Uterus (tissue), 3 donors: ENCODE measurements at regions not wholly inside any gene's neighbourhood (a gene's known extent, or its start where the extent isn't known, plus 50 kb on each side); places are given as distances from the start of the nearest gene placed in this dataset.

Source experiments
- DNase-seq, 2 donors: peaks; one replicate each; pipeline ENCODE4 v3.0.0-alpha.2; 2019 to 2020
- H3K27ac ChIP-seq, 2 donors: fragments of 200-600 bp; sonication (generic); 1 replicate in 1 of 2; 2 replicates in 1 of 2; pipeline ENCODE4 v1.5.1; 2016 to 2018
- H3K27me3 ChIP-seq, 2 donors: fragments of 200-600 bp; sonication (generic); one replicate each; pipeline ENCODE4 v1.5.1; 2018 to 2019; ENCODE audit warnings: control low read depth in 1 of 2
- H3K36me3 ChIP-seq, 2 donors: fragments of 200-600 bp; sonication (generic); one replicate each; pipeline ENCODE4 v1.5.1; 2019; ENCODE audit warnings: control low read depth in 1 of 2
- H3K4me1 ChIP-seq, 2 donors: fragments of 200-600 bp; sonication (generic); one replicate each; pipeline ENCODE4 v1.5.1; 2018 to 2019; ENCODE audit warnings: control low read depth in 1 of 2
- H3K4me3 ChIP-seq, 2 donors: fragments of 200-600 bp; sonication (generic); 1 replicate in 1 of 2; 2 replicates in 1 of 2; pipeline ENCODE4 v1.5.1; 2018 to 2019; ENCODE audit warnings: mild to moderate bottlenecking in 1 of 2
- H3K9me3 ChIP-seq, 2 donors: fragments of 200-600 bp; sonication (generic); one replicate each; pipeline ENCODE4 v1.5.1; 2019; ENCODE audit warnings: control low read depth in 1 of 2
- CTCF ChIP-seq, 4 experiments: fragments of 200-600 bp in 2 of 4; fragments of 450-650 bp in 2 of 4; sonication (generic) in 2 of 4; IDR thresholded peaks; one replicate each; pipeline ENCODE4 v1.5.1; 2016 to 2019; ENCODE audit warnings: antibody characterized with exemption in 4 of 4, mild to moderate bottlenecking in 2 of 4, moderate library complexity in 1 of 4
- POLR2A ChIP-seq, 2 donors: fragments of 450-650 bp; IDR thresholded peaks; one replicate each; pipeline ENCODE4 v1.6.1; 2016; ENCODE audit warnings: antibody characterized with exemption in 2 of 2, mild to moderate bottlenecking in 1 of 2, moderate library complexity in 1 of 2
- intact Hi-C: fragments of 100-400 bp; cut with DNase I; formaldehyde crosslinking; loops from one replicate; pipeline ENCODE4 v1.15.1; 2023; ENCODE audit warnings: low total_unique reads
- donor health status: DM: yes; HTN: yes; CAD: no.

- DNase-seq = no peak
- intact Hi-C loops = no loop called here
- Histone ChIP-seq H3K9me3 (no peaks in the 10 kb centered on the region), H3K36me3 (no peaks in the 10 kb centered on the region), H3K4me1 (no peaks in the 10 kb centered on the region), H3K27me3 (no peaks in the 10 kb centered on the region), H3K4me3 (no peak overlapping the region), H3K27ac (no peak overlapping the region)
- TF ChIP-seq POLR2A (IDR thresholded peaks at IDR 0.05) (no peak), CTCF (IDR thresholded peaks at IDR 0.05) (no peak)
Measured at GRCh38 chr11:71065841-71066240, 186.5 kb downstream of the SHANK2 start.

GRCh38 chr11:71064702-71065515 lies 187.5 kb downstream of the SHANK2 start:
- Histone ChIP-seq H3K36me3 (no peaks in the 10 kb centered on the region), H3K9me3 (no peaks in the 10 kb centered on the region), H3K27ac (no peak overlapping the region), H3K4me3 (no peak overlapping the region), H3K27me3 (no peaks in the 10 kb centered on the region), H3K4me1 (no peaks in the 10 kb centered on the region)
- no peak for TF ChIP-seq POLR2A (IDR thresholded peaks at IDR 0.05)
- TF ChIP-seq CTCF (IDR thresholded peaks at IDR 0.05) = no peak
- intact Hi-C loops = no loop called here
- DNase-seq = no peak

DNA sequence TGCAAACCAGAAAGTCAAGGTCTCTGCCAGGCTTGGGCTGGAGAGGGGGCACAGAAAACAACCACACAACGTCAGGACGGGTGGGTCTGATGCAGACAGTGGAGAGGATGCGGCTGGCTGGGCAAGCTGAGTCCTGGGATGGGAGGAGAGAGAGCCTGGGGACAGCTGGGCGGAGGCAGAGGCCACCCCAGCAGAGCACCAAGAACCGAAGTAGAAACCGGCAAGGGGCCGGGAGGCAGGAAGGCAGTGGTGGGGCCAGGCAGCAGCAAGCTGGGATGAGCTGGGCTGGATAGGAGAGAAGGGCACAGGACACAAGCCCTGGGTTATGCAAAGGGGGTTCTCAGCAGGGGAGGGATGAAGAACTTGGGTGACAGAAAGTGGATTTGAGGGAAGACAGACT lies 188.2 kb downstream of the SHANK2 start:
- no peaks in the 10 kb centered on the region for H3K9me3 ChIP-seq
- no peak overlapping the region for H3K27ac ChIP-seq
- TF ChIP-seq CTCF (IDR thresholded peaks at IDR 0.05) (no peak), POLR2A (IDR thresholded peaks at IDR 0.05) (no peak)
- no peaks in the 10 kb centered on the region for H3K4me1 ChIP-seq
- H3K4me3 ChIP-seq = no peak overlapping the region
- intact Hi-C loops = no loop called here
- H3K27me3 ChIP-seq = no peaks in the 10 kb centered on the region
- no peak for DNase-seq
- no peaks in the 10 kb centered on the region for H3K36me3 ChIP-seq

GRCh38 chr11:71063129-71063528 lies 189.2 kb downstream of the SHANK2 start:
- H3K9me3 ChIP-seq = no peaks in the 10 kb centered on the region
- no peak overlapping the region for H3K4me3 ChIP-seq
- no peaks in the 10 kb centered on the region for H3K4me1 ChIP-seq
- intact Hi-C loops = no loop called here
- H3K27ac ChIP-seq = no peak overlapping the region
- H3K36me3 ChIP-seq = no peaks in the 10 kb centered on the region
- no peak for DNase-seq
- TF ChIP-seq CTCF (IDR thresholded peaks at IDR 0.05) (no peak), POLR2A (IDR thresholded peaks at IDR 0.05) (no peak)
- H3K27me3 ChIP-seq = no peaks in the 10 kb centered on the region

- no peak overlapping the region for H3K27ac ChIP-seq
- H3K9me3 ChIP-seq = no peaks in the 10 kb centered on the region
- TF ChIP-seq POLR2A (IDR thresholded peaks at IDR 0.05) (no peak), CTCF (IDR thresholded peaks at IDR 0.05) (no peak)
- DNase-seq = no peak
- H3K27me3 ChIP-seq = no peaks in the 10 kb centered on the region
- intact Hi-C loops = no loop called here
- no peaks in the 10 kb centered on the region for H3K36me3 ChIP-seq
- no peaks in the 10 kb centered on the region for H3K4me1 ChIP-seq
- no peak overlapping the region for H3K4me3 ChIP-seq
Measured at GRCh38 chr11:71062199-71062598, 190.2 kb downstream of the SHANK2 start.
